Sigmoid colon (tissue), 6 donors: ENCODE measurements at regions not wholly inside any gene's neighbourhood (a gene's known extent, or its start where the extent isn't known, plus 50 kb on each side); places are given as distances from the start of the nearest gene placed in this dataset.

ENCODE experiments used
- DNase-seq: peaks from one replicate; pipeline ENCODE4 v3.0.0-alpha.2; 2019
- H3K27ac ChIP-seq, 4 donors: fragments of 200-600 bp; sonication (generic); one replicate each; pipeline ENCODE4 v1.5.1; 2016 to 2019; ENCODE audit warnings: mild to moderate bottlenecking in 1 of 4
- H3K27me3 ChIP-seq, 3 donors: fragments of 200-600 bp; sonication (generic); one replicate each; pipeline ENCODE4 v1.5.1; 2019; ENCODE audit warnings: mild to moderate bottlenecking in 1 of 3
- H3K36me3 ChIP-seq, 4 donors: fragments of 200-600 bp; sonication (generic); one replicate each; pipeline ENCODE4 v1.5.1; 2016 to 2019
- H3K4me1 ChIP-seq, 4 donors: fragments of 200-600 bp; sonication (generic); one replicate each; pipeline ENCODE4 v1.5.1; 2017 to 2019
- H3K4me3 ChIP-seq, 4 donors: fragments of 200-600 bp; sonication (generic); one replicate each; pipeline ENCODE4 v1.5.1; 2017 to 2019; ENCODE audit warnings: mild to moderate bottlenecking in 2 of 4, moderate library complexity in 1 of 4
- H3K9me3 ChIP-seq, 4 donors: fragments of 200-600 bp in 3 of 4; sonication (generic) in 3 of 4; one replicate each; pipeline versions ENCODE4 v1.5.1 to v1.6.1; 2013 to 2019
- EP300 ChIP-seq, 4 donors: sonication (generic); formaldehyde crosslinking; IDR thresholded peaks; one replicate each; pipeline ENCODE4 v1.6.1; 2017; ENCODE audit warnings: antibody characterized with exemption in 4 of 4
- POLR2A ChIP-seq, 2 donors: fragments of 450-650 bp; IDR thresholded peaks; one replicate each; pipeline ENCODE4 v1.6.1; 2016; ENCODE audit warnings: antibody characterized with exemption in 2 of 2, mild to moderate bottlenecking in 2 of 2, moderate library complexity in 2 of 2
- POLR2AphosphoS5 ChIP-seq, 4 donors: sonication (generic); formaldehyde crosslinking; IDR thresholded peaks; one replicate each; pipeline ENCODE4 v1.6.1; 2017; ENCODE audit warnings: antibody characterized with exemption in 4 of 4
- WGBS, 2 donors: extraction: QIAGEN DNeasy Blood & Tissue Kit; methylation state at CpG; one replicate each; pipeline ENCODE4 v1.1.7; 2013; 5-methylcytosine and 5-hydroxymethylcytosine counted together
- intact Hi-C: fragments of 100-400 bp; cut with DNase I; formaldehyde crosslinking; loops from one replicate; pipeline ENCODE4 v1.15.1; 2023
- TF ChIP-seq, protein P1 (sequence below), 4 experiments: fragments of 450-650 bp in 3 of 4; fragments of 200-600 bp in 1 of 4; IDR thresholded peaks; one replicate each; pipeline ENCODE4 v1.5.1; 2016 to 2019; ENCODE audit warnings: antibody characterized with exemption in 4 of 4, mild to moderate bottlenecking in 3 of 4, moderate library complexity in 2 of 4
- donor health status: healthy with polysubstance abuse.
- donor health status: healthy.

DNA sequence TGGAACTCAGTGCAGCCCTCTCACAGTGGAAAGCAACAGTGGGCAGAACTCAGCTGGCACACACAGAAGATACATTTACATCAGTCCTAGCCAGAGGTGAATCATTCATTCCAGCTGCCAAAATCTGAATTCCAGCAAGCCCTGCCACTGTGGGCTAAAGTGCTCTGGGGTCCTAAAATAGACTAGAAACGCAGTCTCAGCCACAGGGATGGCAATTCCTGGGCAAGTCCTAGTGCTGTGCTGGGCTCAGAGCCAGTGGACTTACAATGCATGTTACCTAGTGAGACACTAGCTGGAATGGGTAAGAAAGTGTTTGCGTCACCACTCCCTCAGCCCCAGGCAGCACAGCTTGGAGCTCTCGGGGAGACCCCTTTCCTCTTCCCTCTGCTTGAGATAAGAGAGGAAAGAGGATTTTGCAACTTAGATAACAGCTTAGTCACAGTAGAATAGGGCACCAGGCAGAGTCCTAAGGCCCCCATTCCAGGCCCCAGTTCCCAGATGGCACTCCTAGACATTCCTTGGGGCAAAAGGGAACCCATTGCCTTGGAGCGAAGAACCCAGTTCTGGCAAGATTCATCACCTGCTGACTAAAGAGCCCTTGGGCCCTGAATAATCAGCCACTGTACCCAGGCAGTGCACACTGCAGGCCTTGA is 592.9 kb downstream of the FSCB start:
- Histone ChIP-seq H3K4me3 (no peak overlapping the region), H3K36me3 (no peaks in the 10 kb centered on the region), H3K27me3 (no peaks in the 10 kb centered on the region), H3K4me1 (no peaks in the 10 kb centered on the region), H3K9me3 (no peaks in the 10 kb centered on the region), H3K27ac (no peak overlapping the region)
- WGBS, 2 donors, result 78 to 95% methylated on average over 4 of the region's 4 CpGs
- DNase-seq, result no peak
- TF ChIP-seq, protein P1, sequence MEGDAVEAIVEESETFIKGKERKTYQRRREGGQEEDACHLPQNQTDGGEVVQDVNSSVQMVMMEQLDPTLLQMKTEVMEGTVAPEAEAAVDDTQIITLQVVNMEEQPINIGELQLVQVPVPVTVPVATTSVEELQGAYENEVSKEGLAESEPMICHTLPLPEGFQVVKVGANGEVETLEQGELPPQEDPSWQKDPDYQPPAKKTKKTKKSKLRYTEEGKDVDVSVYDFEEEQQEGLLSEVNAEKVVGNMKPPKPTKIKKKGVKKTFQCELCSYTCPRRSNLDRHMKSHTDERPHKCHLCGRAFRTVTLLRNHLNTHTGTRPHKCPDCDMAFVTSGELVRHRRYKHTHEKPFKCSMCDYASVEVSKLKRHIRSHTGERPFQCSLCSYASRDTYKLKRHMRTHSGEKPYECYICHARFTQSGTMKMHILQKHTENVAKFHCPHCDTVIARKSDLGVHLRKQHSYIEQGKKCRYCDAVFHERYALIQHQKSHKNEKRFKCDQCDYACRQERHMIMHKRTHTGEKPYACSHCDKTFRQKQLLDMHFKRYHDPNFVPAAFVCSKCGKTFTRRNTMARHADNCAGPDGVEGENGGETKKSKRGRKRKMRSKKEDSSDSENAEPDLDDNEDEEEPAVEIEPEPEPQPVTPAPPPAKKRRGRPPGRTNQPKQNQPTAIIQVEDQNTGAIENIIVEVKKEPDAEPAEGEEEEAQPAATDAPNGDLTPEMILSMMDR (IDR thresholded peaks at IDR 0.05), result no peak
- TF ChIP-seq EP300 (IDR thresholded peaks at IDR 0.05) (no peak), POLR2A (IDR thresholded peaks at IDR 0.05) (no peak), POLR2AphosphoS5 (IDR thresholded peaks at IDR 0.05) (no peak)
- intact Hi-C loops, result no loop called here

DNA sequence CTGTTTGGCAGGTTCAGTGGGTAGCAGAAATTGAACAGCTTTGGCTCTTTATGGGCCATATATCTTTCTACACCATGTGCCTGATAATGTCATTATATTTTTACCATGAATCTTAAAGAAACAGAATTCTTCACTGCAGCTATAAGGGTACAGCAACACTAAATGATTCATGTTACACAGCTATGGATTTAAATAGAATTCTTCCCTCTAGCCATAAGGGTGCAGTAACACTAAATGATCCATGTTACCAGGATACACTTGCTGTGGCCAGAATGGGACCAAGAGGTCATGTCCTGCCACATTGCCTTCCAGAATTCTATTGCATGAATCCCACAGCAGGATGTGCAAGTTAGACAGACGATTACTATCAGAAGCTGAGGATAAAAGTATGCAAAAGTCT is 603.9 kb downstream of the FSCB start:
- Histone ChIP-seq H3K9me3 (no peaks in the 10 kb centered on the region), H3K27me3 (no peaks in the 10 kb centered on the region), H3K36me3 (no peaks in the 10 kb centered on the region), H3K27ac (no peak overlapping the region), H3K4me3 (no peak overlapping the region), H3K4me1 (peaks cover 0 to 23% (median 5%) of the 10 kb centered on the region in 4 donors)
- intact Hi-C loops, result no loop called here
- no peak for TF ChIP-seq EP300 (IDR thresholded peaks at IDR 0.05)
- no peak for TF ChIP-seq POLR2A (IDR thresholded peaks at IDR 0.05)
- TF ChIP-seq, protein P1 (IDR thresholded peaks at IDR 0.05), result no peak
- no peak for TF ChIP-seq POLR2AphosphoS5 (IDR thresholded peaks at IDR 0.05)
- 59 to 67% methylated on average over 1 of the region's 1 CpG for WGBS, 2 donors
- DNase-seq, result no peak

DNA sequence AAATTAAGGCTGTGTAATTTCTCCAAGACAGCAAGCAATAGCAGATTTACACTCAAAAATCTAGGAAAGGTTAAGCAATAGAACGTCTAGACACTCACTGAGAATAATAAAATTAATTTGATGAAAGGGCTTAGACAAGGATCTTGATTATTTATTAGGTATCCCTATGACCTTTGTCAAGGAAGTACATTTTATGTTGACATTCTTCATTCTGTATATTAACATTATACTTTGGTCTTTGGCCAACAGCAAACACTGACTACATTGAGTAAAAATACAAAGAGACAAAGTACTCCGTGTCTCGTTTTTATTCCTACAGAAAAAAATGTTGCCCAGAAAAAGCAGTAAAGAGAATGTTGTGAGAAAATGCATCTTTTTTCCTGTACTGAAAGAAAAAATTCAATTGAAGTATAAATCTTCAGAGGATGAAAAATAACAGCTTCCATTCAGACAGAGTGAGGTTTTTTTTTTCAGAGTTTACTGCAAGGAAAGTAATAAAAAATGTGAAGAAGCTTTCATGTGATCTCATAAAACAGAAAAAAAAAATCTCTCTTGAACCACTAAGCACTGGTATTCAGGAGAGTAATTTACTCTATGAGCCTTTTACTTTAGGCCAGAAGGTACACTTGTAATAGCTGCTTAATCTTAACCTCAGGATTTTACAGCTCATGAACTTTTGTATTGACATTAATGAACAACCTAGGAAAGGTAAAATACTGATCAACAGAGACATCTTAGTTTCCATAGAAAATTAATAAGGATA is 605.0 kb downstream of the FSCB start:
- no peaks in the 10 kb centered on the region for H3K27me3 ChIP-seq
- no peaks in the 10 kb centered on the region for H3K36me3 ChIP-seq
- no peaks in the 10 kb centered on the region for H3K9me3 ChIP-seq
- 10 to 51% methylated on average over 3 of the region's 3 CpGs for WGBS, 2 donors
- intact Hi-C loops, result no loop called here
- H3K27ac ChIP-seq, result peak overlapping the region in 1 of 4 donors; percentile 1
- no peak for DNase-seq
- H3K4me3 ChIP-seq, result no peak overlapping the region
- peaks cover 0 to 23% (median 5%) of the 10 kb centered on the region in 4 donors for H3K4me1 ChIP-seq
- TF ChIP-seq POLR2AphosphoS5 (IDR thresholded peaks at IDR 0.05) (no peak), POLR2A (IDR thresholded peaks at IDR 0.05) (no peak), EP300 (IDR thresholded peaks at IDR 0.05) (no peak)
- TF ChIP-seq, protein P1 (IDR thresholded peaks at IDR 0.05), result no peak

DNA sequence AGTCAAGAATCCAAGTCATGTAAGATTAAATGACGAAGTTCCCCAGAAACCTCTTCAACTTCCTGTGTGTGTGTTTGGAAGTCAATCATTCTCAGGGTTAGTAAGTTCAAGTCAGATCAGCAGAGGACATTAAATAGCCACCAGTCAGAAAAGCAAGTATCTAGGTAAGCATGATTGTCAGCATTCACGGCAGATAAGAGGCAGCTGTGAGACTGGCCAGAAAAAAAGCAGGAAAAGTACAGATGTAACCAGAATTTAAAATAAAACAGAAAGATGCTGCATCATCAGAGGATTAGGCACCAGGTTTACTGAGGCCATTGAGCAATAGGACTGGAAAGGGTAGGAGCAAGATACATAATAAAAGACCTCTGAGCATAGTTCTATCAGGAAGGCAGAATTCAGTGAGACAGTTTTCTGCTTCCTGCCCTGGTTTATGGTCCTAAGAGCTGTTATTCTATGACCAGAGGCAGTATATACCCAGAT is 606.9 kb downstream of the FSCB start:
- DNase-seq, result no peak
- Histone ChIP-seq H3K36me3 (no peaks in the 10 kb centered on the region), H3K9me3 (no peaks in the 10 kb centered on the region), H3K4me3 (no peak overlapping the region), H3K27me3 (no peaks in the 10 kb centered on the region), H3K4me1 (peaks cover 0 to 23% (median 5%) of the 10 kb centered on the region in 4 donors), H3K27ac (no peak overlapping the region)
- WGBS, 2 donors, result 5 to 20% methylated on average over 2 of the region's 2 CpGs
- intact Hi-C loops, result no loop called here
- TF ChIP-seq EP300 (IDR thresholded peaks at IDR 0.05), result no peak
- TF ChIP-seq POLR2A (IDR thresholded peaks at IDR 0.05), result no peak
- TF ChIP-seq POLR2AphosphoS5 (IDR thresholded peaks at IDR 0.05), result no peak
- TF ChIP-seq, protein P1 (IDR thresholded peaks at IDR 0.05), result no peak
